Keratinocyte (primary cell): ENCODE measurements at regions not wholly inside any gene's neighbourhood (a gene's known extent, or its start where the extent isn't known, plus 50 kb on each side); places are given as distances from the start of the nearest gene placed in this dataset.

Experiments
- DNase-seq: peaks from one replicate; pipeline ENCODE4 v3.0.0-alpha.2; 2011; ENCODE audit warnings: low read depth, missing footprints, low spot score
- FAIRE-seq: peaks from 2 replicates; lab custom pipeline; 2011; peaks lifted over from hg19 to GRCh38; lab: Jason Lieb, UNC
- H2AFZ ChIP-seq: 2 replicates; pipeline ENCODE4 v1.6.0; 2012; ENCODE audit warnings: low read length, control low read depth, inconsistent platforms; ENCODE audit not compliant: control insufficient read depth
- H3K27ac ChIP-seq: 2 replicates; pipeline ENCODE4 v1.5.1; 2011; ENCODE audit warnings: low read length; ENCODE audit not compliant: control insufficient read depth, insufficient read depth
- H3K27me3 ChIP-seq: 3 replicates; pipeline ENCODE4 v1.6.0; 2011; ENCODE audit warnings: low read length; ENCODE audit not compliant: control insufficient read depth, insufficient read depth; ENCODE audit errors: extremely low read depth
- H3K36me3 ChIP-seq, 2 experiments: 2 replicates in 1 of 2; 3 replicates in 1 of 2; pipeline ENCODE4 v1.5.1; 2011; ENCODE audit warnings: low read length in 2 of 2, mild to moderate bottlenecking in 1 of 2; ENCODE audit not compliant: control insufficient read depth in 2 of 2, insufficient read depth in 2 of 2; ENCODE audit errors: extremely low read depth in 1 of 2
- H3K4me1 ChIP-seq: 3 replicates; pipeline ENCODE4 v1.5.1; 2011; ENCODE audit warnings: low read length; ENCODE audit not compliant: control insufficient read depth, insufficient read depth; ENCODE audit errors: extremely low read depth
- H3K4me2 ChIP-seq: 3 replicates; pipeline ENCODE4 v1.6.0; 2011; ENCODE audit warnings: low read depth, low read length; ENCODE audit not compliant: control insufficient read depth, insufficient read depth; ENCODE audit errors: extremely low read depth
- H3K4me3 ChIP-seq, 3 experiments: fragments of 200-600 bp in 1 of 3; sonication (generic) in 1 of 3; 2 replicates in 2 of 3; 3 replicates in 1 of 3; pipeline ENCODE4 v1.5.1; 2011 to 2016; ENCODE audit warnings: low read length in 3 of 3, mild to moderate bottlenecking in 3 of 3, control low read depth in 2 of 3, inconsistent platforms in 1 of 3, low read depth in 1 of 3, mixed read lengths in 1 of 3, mixed run types in 1 of 3, moderate library complexity in 1 of 3; ENCODE audit not compliant: control insufficient read depth in 2 of 3, insufficient read depth in 2 of 3; ENCODE audit errors: extremely low read depth in 1 of 3
- H3K79me2 ChIP-seq: 2 replicates; pipeline ENCODE4 v1.6.0; 2012; ENCODE audit warnings: low read length; ENCODE audit not compliant: control insufficient read depth, insufficient read depth
- H3K9ac ChIP-seq: 3 replicates; pipeline ENCODE4 v1.6.0; 2011; ENCODE audit warnings: low read length; ENCODE audit not compliant: control insufficient read depth, insufficient read depth; ENCODE audit errors: extremely low read depth
- H3K9me1 ChIP-seq: 3 replicates; pipeline ENCODE4 v1.6.0; 2011; ENCODE audit warnings: low read length; ENCODE audit not compliant: control insufficient read depth, insufficient read depth; ENCODE audit errors: extremely low read depth
- H3K9me3 ChIP-seq: 2 replicates; pipeline ENCODE4 v1.5.1; 2012; ENCODE audit warnings: low read depth, low read length; ENCODE audit not compliant: control insufficient read depth
- H4K20me1 ChIP-seq: 3 replicates; pipeline ENCODE4 v1.6.0; 2011; ENCODE audit warnings: low read length; ENCODE audit not compliant: control insufficient read depth, insufficient read depth; ENCODE audit errors: extremely low read depth
- EZH2 ChIP-seq: IDR thresholded peaks from one replicate; pipeline ENCODE4 v1.6.1; 2012; ENCODE audit warnings: inconsistent platforms, mild to moderate bottlenecking, low read length, moderate library complexity
- dilution Hi-C: fragments of 300-500 bp; cut with MboI; formaldehyde crosslinking; loops from one replicate; pipeline ENCODE4 v1.7.0; 2020; ENCODE audit warnings: low sequenced_read_pairs; ENCODE audit not compliant: extremely low pct_ligation_motif_present
- TF ChIP-seq, protein P1 (sequence below), 3 experiments: IDR thresholded peaks in 1 of 3; conservative IDR thresholded peaks in 1 of 3; optimal IDR thresholded peaks in 1 of 3; 2 replicates in 2 of 3; 3 replicates in 1 of 3; pipeline versions ENCODE3 to v1.5.1; 2011; ENCODE audit warnings: low read length in 3 of 3, mild to moderate bottlenecking in 3 of 3, moderate library complexity in 2 of 3, control low read depth in 1 of 3, inconsistent platforms in 1 of 3; ENCODE audit not compliant: insufficient read depth in 2 of 3; ENCODE audit errors: extremely low read depth in 1 of 3

GRCh38 chr18:60951091-60951490 is 382.1 kb upstream of the CDH20 start:
- FAIRE-seq (no peak), DNase-seq (no peak)
- no peaks in the 10 kb centered on the region for H3K27me3 ChIP-seq
- no peak overlapping the region for H2AFZ ChIP-seq
- no peaks in the 10 kb centered on the region for H3K9me1 ChIP-seq
- H3K36me3 ChIP-seq, result no peaks in the 10 kb centered on the region
- H3K4me2 ChIP-seq, result no peak overlapping the region
- no peaks in the 10 kb centered on the region for H4K20me1 ChIP-seq
- H3K9me3 ChIP-seq, result no peaks in the 10 kb centered on the region
- H3K4me1 ChIP-seq, result no peaks in the 10 kb centered on the region
- no peak overlapping the region for H3K27ac ChIP-seq
- TF ChIP-seq, protein P1, sequence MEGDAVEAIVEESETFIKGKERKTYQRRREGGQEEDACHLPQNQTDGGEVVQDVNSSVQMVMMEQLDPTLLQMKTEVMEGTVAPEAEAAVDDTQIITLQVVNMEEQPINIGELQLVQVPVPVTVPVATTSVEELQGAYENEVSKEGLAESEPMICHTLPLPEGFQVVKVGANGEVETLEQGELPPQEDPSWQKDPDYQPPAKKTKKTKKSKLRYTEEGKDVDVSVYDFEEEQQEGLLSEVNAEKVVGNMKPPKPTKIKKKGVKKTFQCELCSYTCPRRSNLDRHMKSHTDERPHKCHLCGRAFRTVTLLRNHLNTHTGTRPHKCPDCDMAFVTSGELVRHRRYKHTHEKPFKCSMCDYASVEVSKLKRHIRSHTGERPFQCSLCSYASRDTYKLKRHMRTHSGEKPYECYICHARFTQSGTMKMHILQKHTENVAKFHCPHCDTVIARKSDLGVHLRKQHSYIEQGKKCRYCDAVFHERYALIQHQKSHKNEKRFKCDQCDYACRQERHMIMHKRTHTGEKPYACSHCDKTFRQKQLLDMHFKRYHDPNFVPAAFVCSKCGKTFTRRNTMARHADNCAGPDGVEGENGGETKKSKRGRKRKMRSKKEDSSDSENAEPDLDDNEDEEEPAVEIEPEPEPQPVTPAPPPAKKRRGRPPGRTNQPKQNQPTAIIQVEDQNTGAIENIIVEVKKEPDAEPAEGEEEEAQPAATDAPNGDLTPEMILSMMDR (optimal IDR thresholded peaks at IDR 0.05 in 1 of 3, IDR thresholded peaks at IDR 0.05 in 1 of 3, conservative IDR thresholded peaks at IDR 0.05 in 1 of 3; ENCODE audit: extremely low read depth in 1 of 3, insufficient read depth in 2 of 3, low read length in 3 of 3), result no peak
- no peak for TF ChIP-seq EZH2
- H3K79me2 ChIP-seq, result no peaks in the 10 kb centered on the region
- dilution Hi-C loops, result no loop called here
- no peak overlapping the region for H3K4me3 ChIP-seq
- H3K9ac ChIP-seq, result no peak overlapping the region

- FAIRE-seq (no peak), DNase-seq (no peak)
- H3K4me1 ChIP-seq, result no peaks in the 10 kb centered on the region
- H3K36me3 ChIP-seq, result no peaks in the 10 kb centered on the region
- no peak overlapping the region for H3K9ac ChIP-seq
- H3K9me1 ChIP-seq, result no peaks in the 10 kb centered on the region
- no peaks in the 10 kb centered on the region for H3K27me3 ChIP-seq
- H3K79me2 ChIP-seq, result no peaks in the 10 kb centered on the region
- no peak for TF ChIP-seq EZH2
- TF ChIP-seq, protein P1 (optimal IDR thresholded peaks at IDR 0.05 in 1 of 3, IDR thresholded peaks at IDR 0.05 in 1 of 3, conservative IDR thresholded peaks at IDR 0.05 in 1 of 3; ENCODE audit: extremely low read depth in 1 of 3, insufficient read depth in 2 of 3, low read length in 3 of 3), result no peak
- no peaks in the 10 kb centered on the region for H4K20me1 ChIP-seq
- no peak overlapping the region for H3K4me3 ChIP-seq
- no peak overlapping the region for H3K4me2 ChIP-seq
- H3K9me3 ChIP-seq, result no peaks in the 10 kb centered on the region
- H2AFZ ChIP-seq, result no peak overlapping the region
- no peak overlapping the region for H3K27ac ChIP-seq
- dilution Hi-C loops, result no loop called here
These were observed 370.6 kb upstream of the CDH20 start for GRCh38 chr18:60962625-60963024.
